GM23338 (cell line): ENCODE measurements at regions not wholly inside any gene's neighbourhood (a gene's known extent, or its start where the extent isn't known, plus 50 kb on each side); places are given as distances from the start of the nearest gene placed in this dataset.

Source experiments
- EZH2 ChIP-seq: fragments of 200-600 bp; sonication (generic); IDR thresholded peaks from one replicate; pipeline ENCODE4 v1.8.0; 2017; ENCODE audit warnings: antibody characterized with exemption, mild to moderate bottlenecking, low read depth; ENCODE audit not compliant: unreplicated experiment
- JUNB ChIP-seq: IDR thresholded peaks from one replicate; pipeline ENCODE4 v1.6.1; 2016; ENCODE audit warnings: antibody characterized with exemption; ENCODE audit not compliant: unreplicated experiment
- POLR2AphosphoS5 ChIP-seq: IDR thresholded peaks from 2 replicates; pipeline ENCODE4 v1.6.1; 2016; ENCODE audit warnings: antibody characterized with exemption, low read depth
- TF ChIP-seq, protein P1 (sequence below), 2 experiments: fragments of 200-600 bp in 1 of 2; sonication (generic) in 1 of 2; conservative IDR thresholded peaks; 2 replicates each; pipeline versions ENCODE4 v1.5.1 to v1.6.1; 2016 to 2017; ENCODE audit warnings: antibody characterized with exemption in 2 of 2, low read depth in 2 of 2, mild to moderate bottlenecking in 2 of 2, moderate library complexity in 1 of 2

- no peak for TF ChIP-seq JUNB
- no peak for TF ChIP-seq EZH2
- TF ChIP-seq, protein P1, sequence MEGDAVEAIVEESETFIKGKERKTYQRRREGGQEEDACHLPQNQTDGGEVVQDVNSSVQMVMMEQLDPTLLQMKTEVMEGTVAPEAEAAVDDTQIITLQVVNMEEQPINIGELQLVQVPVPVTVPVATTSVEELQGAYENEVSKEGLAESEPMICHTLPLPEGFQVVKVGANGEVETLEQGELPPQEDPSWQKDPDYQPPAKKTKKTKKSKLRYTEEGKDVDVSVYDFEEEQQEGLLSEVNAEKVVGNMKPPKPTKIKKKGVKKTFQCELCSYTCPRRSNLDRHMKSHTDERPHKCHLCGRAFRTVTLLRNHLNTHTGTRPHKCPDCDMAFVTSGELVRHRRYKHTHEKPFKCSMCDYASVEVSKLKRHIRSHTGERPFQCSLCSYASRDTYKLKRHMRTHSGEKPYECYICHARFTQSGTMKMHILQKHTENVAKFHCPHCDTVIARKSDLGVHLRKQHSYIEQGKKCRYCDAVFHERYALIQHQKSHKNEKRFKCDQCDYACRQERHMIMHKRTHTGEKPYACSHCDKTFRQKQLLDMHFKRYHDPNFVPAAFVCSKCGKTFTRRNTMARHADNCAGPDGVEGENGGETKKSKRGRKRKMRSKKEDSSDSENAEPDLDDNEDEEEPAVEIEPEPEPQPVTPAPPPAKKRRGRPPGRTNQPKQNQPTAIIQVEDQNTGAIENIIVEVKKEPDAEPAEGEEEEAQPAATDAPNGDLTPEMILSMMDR (conservative IDR thresholded peaks at IDR 0.05; ENCODE audit: low read depth in 2 of 2): no peak
- no peak for TF ChIP-seq POLR2AphosphoS5
Observed at GRCh38 chr3:150117076-150117475, 146.4 kb upstream of the PFN2 start.
